Stimulated activated CD8-positive, alpha-beta memory T cell treated with anti-CD3 and anti-CD28 coated beads, Interleukin-4, amount 100 ng/mL, for 48 hours (primary cell): ENCODE measurements at regions not wholly inside any gene's neighbourhood (a gene's known extent, or its start where the extent isn't known, plus 50 kb on each side); places are given as distances from the start of the nearest gene placed in this dataset.

ENCODE experiments used
- DNase-seq: peaks from one replicate; pipeline ENCODE4 v3.0.0-alpha.2; 2020

GRCh38 chr7:47724335-47724982 is 142.5 kb upstream of the TNS3 start:
- no peak for DNase-seq

- no peak for DNase-seq
Observed at GRCh38 chr7:47722126-47722525, 140.2 kb upstream of the TNS3 start.

GRCh38 chr7:47721670-47722069 is 139.8 kb upstream of the TNS3 start:
- no peak for DNase-seq

GRCh38 chr7:47720907-47721244 is 139.0 kb upstream of the TNS3 start:
- no peak for DNase-seq

GRCh38 chr7:47720141-47720906 is 138.4 kb upstream of the TNS3 start:
- DNase-seq: no peak

- no peak for DNase-seq
Observed at GRCh38 chr7:47719675-47720074, 137.8 kb upstream of the TNS3 start.

- DNase-seq: no peak
Observed at GRCh38 chr7:47715631-47716068, 133.7 kb upstream of the TNS3 start.

GRCh38 chr7:47714669-47715607 is 133.0 kb upstream of the TNS3 start:
- no peak for DNase-seq

- no peak for DNase-seq
Observed at GRCh38 chr7:47713595-47713994, 131.7 kb upstream of the TNS3 start.

- no peak for DNase-seq
Observed at GRCh38 chr7:47712416-47712815, 130.5 kb upstream of the TNS3 start.

- no peak for DNase-seq
Observed at GRCh38 chr7:47711776-47712175, 129.9 kb upstream of the TNS3 start.

GRCh38 chr7:47710201-47710935 is 128.5 kb upstream of the TNS3 start:
- no peak for DNase-seq

GRCh38 chr7:47709451-47709850 is 127.5 kb upstream of the TNS3 start:
- no peak for DNase-seq

GRCh38 chr7:47709051-47709450 is 127.1 kb upstream of the TNS3 start:
- DNase-seq: no peak

GRCh38 chr7:47707583-47707982 is 125.7 kb upstream of the TNS3 start:
- DNase-seq: no peak

GRCh38 chr7:47704936-47705335 is 123.0 kb upstream of the TNS3 start:
- no peak for DNase-seq

- DNase-seq: no peak
Observed at GRCh38 chr7:47702080-47702479, 120.2 kb upstream of the TNS3 start.

- no peak for DNase-seq
Observed at GRCh38 chr7:47698386-47698785, 116.5 kb upstream of the TNS3 start.

- DNase-seq: no peak
Observed at GRCh38 chr7:47697543-47697942, 115.6 kb upstream of the TNS3 start.

GRCh38 chr7:47696152-47696710 is 114.3 kb upstream of the TNS3 start:
- no peak for DNase-seq

- no peak for DNase-seq
Observed at GRCh38 chr7:47693216-47693615, 111.3 kb upstream of the TNS3 start.

GRCh38 chr7:47691988-47692387 is 110.1 kb upstream of the TNS3 start:
- no peak for DNase-seq
